GM10266 (cell line): ENCODE measurements at regions not wholly inside any gene's neighbourhood (a gene's known extent, or its start where the extent isn't known, plus 50 kb on each side); places are given as distances from the start of the nearest gene placed in this dataset.
A peak's percentile ranks its signal among the peaks of the same experiment; 100 is the strongest.
"Not testable (repeated sequence)": the region's sequence is repeated elsewhere in the genome, so short reads cannot be mapped to it uniquely, and the experiment has no call there.

Source experiments
- DNase-seq: peaks from one replicate; pipeline ENCODE4 v3.0.0; 2012; ENCODE audit errors: extremely low spot score
- TF ChIP-seq, protein P1 (sequence below): IDR thresholded peaks from 2 replicates; pipeline ENCODE4 v1.5.1; 2012; ENCODE audit warnings: mild to moderate bottlenecking, low read depth; ENCODE audit not compliant: control insufficient read depth, insufficient read depth; ENCODE audit errors: missing control alignments

DNA sequence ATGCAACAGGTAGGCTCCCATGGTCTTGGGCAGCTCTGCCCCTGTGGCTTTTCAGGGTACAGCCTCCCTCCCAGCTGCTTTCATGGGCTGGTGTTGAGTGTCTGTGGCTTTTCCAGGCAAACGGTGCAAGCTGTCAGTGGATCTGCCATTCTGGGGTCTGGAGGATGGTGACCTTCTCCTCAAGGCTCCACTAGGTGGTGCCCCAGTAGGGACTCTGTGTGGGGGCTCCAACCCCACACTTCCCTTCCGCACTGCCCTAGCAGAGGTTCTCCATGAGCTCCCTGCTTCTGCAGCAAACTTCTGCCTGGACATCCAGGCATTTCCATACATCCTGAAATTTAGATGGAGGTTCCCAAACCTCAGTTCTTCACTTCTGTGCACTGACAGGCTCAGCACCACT lies 229.8 kb upstream of the TNC start:
- not testable (repeated sequence) for DNase-seq
- TF ChIP-seq, protein P1, sequence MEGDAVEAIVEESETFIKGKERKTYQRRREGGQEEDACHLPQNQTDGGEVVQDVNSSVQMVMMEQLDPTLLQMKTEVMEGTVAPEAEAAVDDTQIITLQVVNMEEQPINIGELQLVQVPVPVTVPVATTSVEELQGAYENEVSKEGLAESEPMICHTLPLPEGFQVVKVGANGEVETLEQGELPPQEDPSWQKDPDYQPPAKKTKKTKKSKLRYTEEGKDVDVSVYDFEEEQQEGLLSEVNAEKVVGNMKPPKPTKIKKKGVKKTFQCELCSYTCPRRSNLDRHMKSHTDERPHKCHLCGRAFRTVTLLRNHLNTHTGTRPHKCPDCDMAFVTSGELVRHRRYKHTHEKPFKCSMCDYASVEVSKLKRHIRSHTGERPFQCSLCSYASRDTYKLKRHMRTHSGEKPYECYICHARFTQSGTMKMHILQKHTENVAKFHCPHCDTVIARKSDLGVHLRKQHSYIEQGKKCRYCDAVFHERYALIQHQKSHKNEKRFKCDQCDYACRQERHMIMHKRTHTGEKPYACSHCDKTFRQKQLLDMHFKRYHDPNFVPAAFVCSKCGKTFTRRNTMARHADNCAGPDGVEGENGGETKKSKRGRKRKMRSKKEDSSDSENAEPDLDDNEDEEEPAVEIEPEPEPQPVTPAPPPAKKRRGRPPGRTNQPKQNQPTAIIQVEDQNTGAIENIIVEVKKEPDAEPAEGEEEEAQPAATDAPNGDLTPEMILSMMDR = peak; percentile 7

DNA sequence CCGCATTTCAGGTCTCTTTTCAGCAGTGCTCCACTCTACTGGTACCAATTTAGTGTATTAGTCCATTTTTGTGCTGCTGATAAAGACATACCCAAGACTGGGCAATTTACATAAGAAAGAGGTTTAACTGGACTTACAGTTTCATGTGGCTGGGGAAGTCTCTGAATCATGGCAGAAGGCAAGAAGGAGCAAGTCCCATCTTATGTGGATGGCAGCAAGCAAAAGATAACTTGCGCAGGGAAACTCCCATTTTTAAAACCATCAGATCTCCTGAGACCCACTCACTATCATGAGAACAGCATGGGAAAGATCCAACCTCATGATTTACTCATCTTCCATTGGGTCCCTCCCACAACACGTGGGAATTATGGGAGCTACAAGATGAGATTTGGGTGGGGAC lies 231.0 kb upstream of the TNC start:
- DNase-seq = not testable (repeated sequence)

DNA sequence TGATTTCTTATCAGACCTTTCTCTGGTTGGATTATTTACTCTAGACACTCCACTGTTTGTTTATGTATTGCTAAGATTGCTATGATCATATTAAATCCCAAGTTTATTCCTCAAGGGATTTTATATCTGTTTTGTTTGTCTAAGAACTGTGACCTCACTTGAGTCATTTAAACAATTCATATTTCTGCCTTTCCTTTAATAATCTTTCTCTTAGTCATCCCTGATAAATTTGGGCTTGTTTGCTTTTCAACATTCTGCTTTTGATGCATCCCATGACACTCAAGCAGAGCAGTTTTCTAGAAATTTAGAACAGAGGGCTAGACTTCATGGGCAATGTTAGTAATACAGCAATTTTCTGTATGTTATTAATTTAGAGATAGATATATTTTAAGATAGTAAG lies 231.6 kb upstream of the TNC start:
- TF ChIP-seq, protein P1 = no peak
- no peak for DNase-seq

DNA sequence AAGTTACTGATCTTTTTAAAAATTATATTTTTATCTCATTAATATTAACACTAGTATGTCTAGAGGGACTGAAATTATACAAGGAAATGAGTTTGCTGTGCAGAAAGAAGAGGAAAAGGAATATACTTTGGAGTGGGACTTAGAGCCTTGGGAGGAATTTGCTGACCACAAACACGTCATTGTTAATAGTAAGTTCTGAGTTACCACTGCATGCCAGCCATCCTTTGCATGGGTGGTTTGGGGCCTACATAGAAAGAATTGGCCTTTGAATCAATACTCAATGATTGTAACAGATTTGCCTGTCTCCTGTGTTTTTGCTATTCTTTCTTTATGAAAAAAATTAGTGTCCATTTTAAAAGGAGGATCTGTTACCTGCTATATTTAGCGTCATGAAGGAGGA lies 232.6 kb upstream of the TNC start:
- TF ChIP-seq, protein P1 = no peak
- no peak for DNase-seq

DNA sequence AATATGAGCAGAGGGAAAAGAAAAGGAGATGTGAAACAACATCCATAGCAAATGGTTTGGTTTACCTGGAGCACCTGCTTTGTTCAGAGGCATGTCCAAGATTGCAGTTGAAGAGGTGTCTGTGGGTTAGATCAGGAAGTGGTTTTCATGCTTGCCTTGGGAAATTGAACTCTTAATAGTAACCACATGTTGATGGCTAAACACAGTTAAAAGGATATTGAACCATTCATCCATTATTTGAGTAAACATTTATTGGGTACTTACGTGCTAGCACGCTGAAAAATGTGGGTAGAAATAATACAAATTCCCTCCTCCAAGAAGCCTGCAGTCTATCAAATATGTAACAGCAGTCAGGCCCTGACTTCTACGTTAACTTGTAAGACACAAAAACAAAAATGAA lies 235.7 kb upstream of the TNC start:
- TF ChIP-seq, protein P1 = no peak
- no peak for DNase-seq

DNA sequence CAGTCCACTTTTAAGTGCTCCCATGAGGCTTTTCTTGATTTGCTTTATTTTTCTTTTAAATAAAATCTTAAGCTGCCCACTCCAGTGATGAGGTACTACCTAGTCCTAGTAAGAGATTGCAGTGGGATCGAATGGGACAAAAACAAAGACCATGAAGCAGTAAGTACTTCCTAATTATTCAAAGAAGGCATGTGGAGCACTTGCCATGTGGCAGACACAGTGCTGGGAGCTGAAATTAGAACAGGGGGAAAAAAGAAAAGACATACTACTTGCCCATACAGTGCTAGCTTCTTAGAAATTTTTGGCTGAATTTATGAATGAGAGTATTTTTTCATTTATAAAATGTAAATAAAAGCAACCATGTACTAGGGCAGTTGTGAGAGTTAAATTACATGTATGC lies 239.9 kb upstream of the TNC start:
- no peak for DNase-seq

DNA sequence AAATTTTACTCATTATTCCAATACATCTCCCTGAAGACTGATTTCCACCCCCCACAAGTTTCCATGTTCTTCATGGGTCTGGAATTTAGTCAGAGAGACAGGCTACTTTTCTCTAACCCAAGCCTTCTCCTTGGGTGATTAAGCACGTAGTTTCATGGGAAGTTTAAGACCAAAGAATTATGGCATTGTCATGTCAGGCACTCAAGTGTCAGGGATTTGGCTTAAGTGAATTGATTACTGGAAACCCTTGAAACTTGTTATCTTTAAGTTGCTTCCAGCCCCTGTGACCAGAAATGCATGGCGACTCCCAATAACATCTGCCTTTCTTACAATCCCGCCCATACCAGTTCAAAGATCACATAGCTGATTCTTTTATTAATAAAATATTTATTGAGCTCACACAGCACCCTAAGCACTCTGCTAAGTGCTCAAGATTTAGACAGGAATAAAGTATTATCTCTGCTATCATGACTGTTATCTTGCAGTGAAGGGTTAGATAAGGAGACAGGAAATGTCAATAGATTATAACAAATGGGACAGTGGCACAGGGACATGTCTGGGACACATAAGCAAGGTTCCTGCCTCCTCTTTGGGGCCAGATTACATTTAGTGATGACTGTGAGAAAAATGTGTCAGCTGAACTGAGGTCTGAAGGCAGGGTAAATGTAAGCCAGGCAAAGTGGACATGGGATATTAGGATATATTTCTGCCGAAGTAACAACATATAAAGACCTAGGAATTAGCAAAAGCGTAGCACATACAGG lies 241.2 kb upstream of the TNC start:
- TF ChIP-seq, protein P1 = no peak
- DNase-seq = no peak

More for the DNA sequence above, 239.9 kb upstream of the TNC start:
- TF ChIP-seq, protein P1 = no peak

DNA sequence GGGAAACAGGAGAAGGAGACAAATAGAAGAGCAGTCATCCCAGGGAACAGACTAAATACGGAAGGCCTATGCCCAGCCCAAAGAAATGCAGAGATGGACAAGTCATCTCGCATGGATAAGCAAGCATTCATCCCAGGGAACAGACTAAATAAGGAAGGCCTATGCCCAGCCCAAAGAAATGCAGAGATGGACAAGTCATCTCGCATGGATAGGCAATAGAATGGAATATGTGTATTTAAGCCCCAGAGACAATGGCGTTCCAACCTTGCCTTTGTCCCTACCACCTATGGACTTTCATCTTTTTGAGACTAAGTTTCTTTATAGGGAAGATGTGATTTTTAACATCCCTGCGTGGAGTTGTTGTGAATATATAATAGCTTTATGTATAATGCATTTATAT lies 242.2 kb upstream of the TNC start:
- TF ChIP-seq, protein P1 = no peak
- DNase-seq = no peak
